Stomach (tissue), 8 donors: ENCODE measurements at regions not wholly inside any gene's neighbourhood (a gene's known extent, or its start where the extent isn't known, plus 50 kb on each side); places are given as distances from the start of the nearest gene placed in this dataset.
A peak's percentile ranks its signal among the peaks of the same experiment; 100 is the strongest.

Source experiments
- DNase-seq, 2 donors: peaks; one replicate each; pipeline versions ENCODE4 v3.0.0 to v3.0.0-alpha.2; 2013 to 2019
- H3K27ac ChIP-seq, 5 donors: fragments of 200-600 bp in 4 of 5; sonication (generic) in 4 of 5; one replicate each; pipeline ENCODE4 v1.5.1; 2013 to 2019; ENCODE audit warnings: mild to moderate bottlenecking in 1 of 5, moderate library complexity in 1 of 5
- H3K27me3 ChIP-seq, 3 donors: fragments of 200-600 bp; sonication (generic); one replicate each; pipeline ENCODE4 v1.5.1; 2017 to 2019; ENCODE audit warnings: mixed run types in 1 of 3
- H3K36me3 ChIP-seq, 4 donors: fragments of 200-600 bp; sonication (generic); 1 replicate in 3 of 4; 2 replicates in 1 of 4; pipeline ENCODE4 v1.5.1; 2016 to 2019
- H3K4me1 ChIP-seq, 4 donors: fragments of 200-600 bp; sonication (generic); one replicate each; pipeline ENCODE4 v1.5.1; 2016 to 2019
- H3K4me3 ChIP-seq, 4 donors: fragments of 200-600 bp; sonication (generic) in 3 of 4; one replicate each; pipeline ENCODE4 v1.5.1; 2016 to 2019; ENCODE audit warnings: mild to moderate bottlenecking in 1 of 4
- H3K9me3 ChIP-seq, 4 donors: fragments of 200-600 bp; sonication (generic); one replicate each; pipeline ENCODE4 v1.5.1; 2016 to 2019
- CTCF ChIP-seq, 7 experiments: fragments of 450-650 bp in 4 of 7; fragments of 200-600 bp in 3 of 7; sonication (generic) in 3 of 7; IDR thresholded peaks; one replicate each; pipeline ENCODE4 v1.5.1; 2016 to 2019; ENCODE audit warnings: antibody characterized with exemption in 7 of 7, control low read depth in 2 of 7, mild to moderate bottlenecking in 1 of 7
- EP300 ChIP-seq: sonication (generic); formaldehyde crosslinking; IDR thresholded peaks from one replicate; pipeline ENCODE4 v1.6.1; 2017; ENCODE audit warnings: antibody characterized with exemption
- POLR2A ChIP-seq, 4 donors: fragments of 450-650 bp; IDR thresholded peaks; one replicate each; pipeline ENCODE4 v1.6.1; 2016; ENCODE audit warnings: antibody characterized with exemption in 4 of 4, control low read depth in 2 of 4, mild to moderate bottlenecking in 1 of 4, moderate library complexity in 1 of 4
- POLR2AphosphoS5 ChIP-seq, 3 donors: sonication (generic); formaldehyde crosslinking; IDR thresholded peaks; one replicate each; pipeline ENCODE4 v1.6.1; 2016; ENCODE audit warnings: antibody characterized with exemption in 3 of 3
- WGBS, 5 donors: extraction: QIAGEN DNeasy Blood & Tissue Kit in 3 of 5; methylation state at CpG; one replicate each; pipeline versions ENCODE4 v1.1.5 to v1.1.7; 2013 to 2018; 5-methylcytosine and 5-hydroxymethylcytosine counted together
- intact Hi-C: fragments of 100-400 bp; cut with DNase I; formaldehyde crosslinking; loops from one replicate; pipeline ENCODE4 v1.15.1; 2023; ENCODE audit warnings: low total_unique reads
- donor health status: healthy with polysubstance abuse.
- donor health status: Bipolar disorder and iron deficiency.
- donor health status: healthy.

- WGBS, 5 donors, result 52 to 69% (median 62%) methylated on average over 5 of the region's 5 CpGs
Observed at GRCh38 chr1:22344329-22344630, 107.4 kb upstream of the ZBTB40 start.

GRCh38 chr1:22344851-22345560 lies 106.6 kb upstream of the ZBTB40 start:
- intact Hi-C loops, result no loop called here

More at GRCh38 chr1:22344329-22344630, 107.4 kb upstream of the ZBTB40 start:
- intact Hi-C loops, result no loop called here
- peaks cover 5 to 28% (median 17%) of the 10 kb centered on the region in 4 donors for H3K4me1 ChIP-seq
- H3K27me3 ChIP-seq, result peaks cover 0 to 90% (median 35%) of the 10 kb centered on the region in 3 donors
- no peak for DNase-seq
- H3K9me3 ChIP-seq, result no peaks in the 10 kb centered on the region
- H3K4me3 ChIP-seq, result no peak overlapping the region
- TF ChIP-seq EP300 (no peak), POLR2AphosphoS5 (IDR thresholded peaks at IDR 0.05) (no peak), CTCF (IDR thresholded peaks at IDR 0.05) (no peak), POLR2A (IDR thresholded peaks at IDR 0.05) (no peak)
- H3K36me3 ChIP-seq, result no peaks in the 10 kb centered on the region
- no peak overlapping the region for H3K27ac ChIP-seq

GRCh38 chr1:22347854-22348760 lies 103.5 kb upstream of the ZBTB40 start:
- Histone ChIP-seq H3K4me1 (peaks cover 5 to 33% (median 23%) of the 10 kb centered on the region in 4 donors), H3K36me3 (no peaks in the 10 kb centered on the region), H3K27ac (no peak overlapping the region), H3K9me3 (no peaks in the 10 kb centered on the region), H3K27me3 (peaks cover 0 to 90% (median 36%) of the 10 kb centered on the region in 3 donors), H3K4me3 (no peak overlapping the region)
- peak in 1 of 2 donors; percentile 39 for DNase-seq
- peak in 1 of 3 donors; percentile 28 for TF ChIP-seq POLR2AphosphoS5 (IDR thresholded peaks at IDR 0.05)
- TF ChIP-seq POLR2A (IDR thresholded peaks at IDR 0.05), result no peak
- WGBS, 5 donors, result 25 to 45% (median 40%) methylated on average over 16 of the region's 16 CpGs
- intact Hi-C loops, result no loop called here

More at GRCh38 chr1:22344851-22345560, 106.6 kb upstream of the ZBTB40 start:
- Histone ChIP-seq H3K36me3 (no peaks in the 10 kb centered on the region), H3K4me3 (no peak overlapping the region), H3K27ac (no peak overlapping the region), H3K27me3 (peaks cover 0 to 90% (median 36%) of the 10 kb centered on the region in 3 donors), H3K9me3 (no peaks in the 10 kb centered on the region), H3K4me1 (peaks cover 5 to 35% (median 22%) of the 10 kb centered on the region in 4 donors)
- DNase-seq, result no peak
- WGBS, 5 donors, result 87 to 93% (median 92%) methylated on average over 17 of the region's 17 CpGs
- TF ChIP-seq POLR2AphosphoS5 (IDR thresholded peaks at IDR 0.05), result no peak
- TF ChIP-seq POLR2A (IDR thresholded peaks at IDR 0.05), result no peak
- TF ChIP-seq CTCF (IDR thresholded peaks at IDR 0.05), result no peak
- no peak for TF ChIP-seq EP300

GRCh38 chr1:22349362-22350043 lies 102.1 kb upstream of the ZBTB40 start:
- intact Hi-C loops, result no loop called here
- Histone ChIP-seq H3K9me3 (no peaks in the 10 kb centered on the region), H3K4me3 (no peak overlapping the region), H3K36me3 (no peaks in the 10 kb centered on the region), H3K27ac (no peak overlapping the region), H3K4me1 (peaks cover 5 to 33% (median 23%) of the 10 kb centered on the region in 4 donors), H3K27me3 (peaks cover 0 to 88% (median 28%) of the 10 kb centered on the region in 3 donors)
- peak in 1 of 2 donors; percentile 41 for DNase-seq
- TF ChIP-seq CTCF (IDR thresholded peaks at IDR 0.05) (no peak), POLR2AphosphoS5 (IDR thresholded peaks at IDR 0.05) (no peak), POLR2A (IDR thresholded peaks at IDR 0.05) (no peak), EP300 (no peak)
- WGBS, 5 donors, result 30 to 46% (median 39%) methylated on average over 14 of the region's 14 CpGs
